ENCODE measurements at regions not wholly inside any gene's neighbourhood (a gene's known extent, or its start where the extent isn't known, plus 50 kb on each side); places are given as distances from the start of the nearest gene placed in this dataset.

DNA sequence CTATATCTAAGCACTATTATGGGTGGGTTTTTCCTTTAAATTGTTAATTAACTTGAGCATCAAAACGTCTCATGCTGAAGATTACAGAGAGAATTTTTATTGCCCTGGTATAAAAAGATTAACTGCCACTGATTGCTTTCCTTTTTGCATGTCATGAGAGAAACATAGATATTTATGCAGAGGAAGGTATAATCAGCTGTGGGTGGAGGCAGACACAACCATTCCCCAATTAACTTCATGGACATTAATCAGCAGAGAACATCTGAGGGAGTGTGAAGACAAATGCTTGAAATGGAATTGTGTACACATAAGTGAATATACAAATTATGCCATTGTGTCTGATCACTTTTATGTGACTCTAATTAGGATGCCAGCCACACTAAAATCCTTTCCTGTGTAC, 115.2 kb upstream of the CPHXL start:
- Mint-ChIP-seq H3K4me1 (no peaks in the 10 kb centered on the region), H3K27me3 (ENCODE audit: insufficient read depth, low read depth, poor library complexity) (peaks cover 37% of the 10 kb centered on the region), H3K36me3 (ENCODE audit: low read depth) (no peaks in the 10 kb centered on the region; the same call in 2 of the 3 replicates), H3K27ac (no peak overlapping the region), H3K9me3 (peaks cover 51% of the 10 kb centered on the region), H3K4me3 (no peak overlapping the region)
- no peak for ATAC-seq
- Histone ChIP-seq H3K4me2 (no peak overlapping the region), H3K9me2 (ENCODE audit: insufficient read depth) (no peaks in the 10 kb centered on the region), H3F3A (replicated peaks; ENCODE audit: low read depth) (no peaks in the 10 kb centered on the region), H3K4me1 (ENCODE audit: insufficient read depth) (no peaks in the 10 kb centered on the region), H3K27ac (ENCODE audit: low read depth) (no peak overlapping the region), H3K27me3 (ENCODE audit: insufficient read depth) (peaks cover 91% of the 10 kb centered on the region), H3K36me3 (ENCODE audit: insufficient read depth) (no peaks in the 10 kb centered on the region), H3K4me3 (no peak overlapping the region), H2AFZ (no peak overlapping the region), H4K20me1 (replicated peaks; ENCODE audit: insufficient read depth) (peaks cover 12% of the 10 kb centered on the region; the same call in 1 of the 2 replicates), H3K79me2 (replicated peaks; ENCODE audit: insufficient read depth) (no peaks in the 10 kb centered on the region)
- no peak for DNase-seq (ENCODE audit: low spot score)
- no peak for TF ChIP-seq STAT1 (IDR thresholded peaks at IDR 0.05; ENCODE audit: unreplicated experiment)
- no peak for TF ChIP-seq NANOG (IDR thresholded peaks at IDR 0.05; ENCODE audit: borderline replicate concordance)
- TF ChIP-seq CREB1 (CRISPR knock-in tag; IDR thresholded peaks at IDR 0.05; ENCODE audit: low read depth), result no peak
- TF ChIP-seq ZNF114 (CRISPR knock-in tag; IDR thresholded peaks at IDR 0.05), result no peak
- TF ChIP-seq EZH2 (IDR thresholded peaks at IDR 0.05; ENCODE audit: low read depth, unreplicated experiment), result no peak
- TF ChIP-seq JUNB (IDR thresholded peaks at IDR 0.05; ENCODE audit: unreplicated experiment), result no peak
- no peak for TF ChIP-seq POLR2AphosphoS5 (IDR thresholded peaks at IDR 0.05; ENCODE audit: low read depth)
- TF ChIP-seq, protein P1, sequence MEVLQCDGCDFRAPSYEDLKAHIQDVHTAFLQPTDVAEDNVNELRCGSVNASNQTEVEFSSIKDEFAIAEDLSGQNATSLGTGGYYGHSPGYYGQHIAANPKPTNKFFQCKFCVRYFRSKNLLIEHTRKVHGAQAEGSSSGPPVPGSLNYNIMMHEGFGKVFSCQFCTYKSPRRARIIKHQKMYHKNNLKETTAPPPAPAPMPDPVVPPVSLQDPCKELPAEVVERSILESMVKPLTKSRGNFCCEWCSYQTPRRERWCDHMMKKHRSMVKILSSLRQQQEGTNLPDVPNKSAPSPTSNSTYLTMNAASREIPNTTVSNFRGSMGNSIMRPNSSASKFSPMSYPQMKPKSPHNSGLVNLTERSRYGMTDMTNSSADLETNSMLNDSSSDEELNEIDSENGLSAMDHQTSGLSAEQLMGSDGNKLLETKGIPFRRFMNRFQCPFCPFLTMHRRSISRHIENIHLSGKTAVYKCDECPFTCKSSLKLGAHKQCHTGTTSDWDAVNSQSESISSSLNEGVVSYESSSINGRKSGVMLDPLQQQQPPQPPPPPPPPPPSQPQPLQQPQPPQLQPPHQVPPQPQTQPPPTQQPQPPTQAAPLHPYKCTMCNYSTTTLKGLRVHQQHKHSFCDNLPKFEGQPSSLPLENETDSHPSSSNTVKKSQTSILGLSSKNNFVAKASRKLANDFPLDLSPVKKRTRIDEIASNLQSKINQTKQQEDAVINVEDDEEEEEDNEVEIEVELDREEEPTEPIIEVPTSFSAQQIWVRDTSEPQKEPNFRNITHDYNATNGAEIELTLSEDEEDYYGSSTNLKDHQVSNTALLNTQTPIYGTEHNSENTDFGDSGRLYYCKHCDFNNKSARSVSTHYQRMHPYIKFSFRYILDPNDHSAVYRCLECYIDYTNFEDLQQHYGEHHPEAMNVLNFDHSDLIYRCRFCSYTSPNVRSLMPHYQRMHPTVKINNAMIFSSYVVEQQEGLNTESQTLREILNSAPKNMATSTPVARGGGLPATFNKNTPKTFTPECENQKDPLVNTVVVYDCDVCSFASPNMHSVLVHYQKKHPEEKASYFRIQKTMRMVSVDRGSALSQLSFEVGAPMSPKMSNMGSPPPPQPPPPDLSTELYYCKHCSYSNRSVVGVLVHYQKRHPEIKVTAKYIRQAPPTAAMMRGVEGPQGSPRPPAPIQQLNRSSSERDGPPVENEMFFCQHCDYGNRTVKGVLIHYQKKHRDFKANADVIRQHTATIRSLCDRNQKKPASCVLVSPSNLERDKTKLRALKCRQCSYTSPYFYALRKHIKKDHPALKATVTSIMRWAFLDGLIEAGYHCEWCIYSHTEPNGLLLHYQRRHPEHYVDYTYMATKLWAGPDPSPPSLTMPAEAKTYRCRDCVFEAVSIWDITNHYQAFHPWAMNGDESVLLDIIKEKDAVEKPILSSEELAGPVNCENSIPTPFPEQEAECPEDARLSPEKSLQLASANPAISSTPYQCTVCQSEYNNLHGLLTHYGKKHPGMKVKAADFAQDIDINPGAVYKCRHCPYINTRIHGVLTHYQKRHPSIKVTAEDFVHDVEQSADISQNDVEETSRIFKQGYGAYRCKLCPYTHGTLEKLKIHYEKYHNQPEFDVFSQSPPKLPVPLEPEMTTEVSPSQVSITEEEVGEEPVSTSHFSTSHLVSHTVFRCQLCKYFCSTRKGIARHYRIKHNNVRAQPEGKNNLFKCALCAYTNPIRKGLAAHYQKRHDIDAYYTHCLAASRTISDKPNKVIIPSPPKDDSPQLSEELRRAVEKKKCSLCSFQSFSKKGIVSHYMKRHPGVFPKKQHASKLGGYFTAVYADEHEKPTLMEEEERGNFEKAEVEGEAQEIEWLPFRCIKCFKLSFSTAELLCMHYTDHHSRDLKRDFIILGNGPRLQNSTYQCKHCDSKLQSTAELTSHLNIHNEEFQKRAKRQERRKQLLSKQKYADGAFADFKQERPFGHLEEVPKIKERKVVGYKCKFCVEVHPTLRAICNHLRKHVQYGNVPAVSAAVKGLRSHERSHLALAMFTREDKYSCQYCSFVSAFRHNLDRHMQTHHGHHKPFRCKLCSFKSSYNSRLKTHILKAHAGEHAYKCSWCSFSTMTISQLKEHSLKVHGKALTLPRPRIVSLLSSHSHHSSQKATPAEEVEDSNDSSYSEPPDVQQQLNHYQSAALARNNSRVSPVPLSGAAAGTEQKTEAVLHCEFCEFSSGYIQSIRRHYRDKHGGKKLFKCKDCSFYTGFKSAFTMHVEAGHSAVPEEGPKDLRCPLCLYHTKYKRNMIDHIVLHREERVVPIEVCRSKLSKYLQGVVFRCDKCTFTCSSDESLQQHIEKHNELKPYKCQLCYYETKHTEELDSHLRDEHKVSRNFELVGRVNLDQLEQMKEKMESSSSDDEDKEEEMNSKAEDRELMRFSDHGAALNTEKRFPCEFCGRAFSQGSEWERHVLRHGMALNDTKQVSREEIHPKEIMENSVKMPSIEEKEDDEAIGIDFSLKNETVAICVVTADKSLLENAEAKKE (CRISPR knock-in tag; IDR thresholded peaks at IDR 0.05), result no peak
- no peak for TF ChIP-seq ZNF331 (CRISPR knock-in tag; IDR thresholded peaks at IDR 0.05; ENCODE audit: low read depth)
- TF ChIP-seq, protein P2, sequence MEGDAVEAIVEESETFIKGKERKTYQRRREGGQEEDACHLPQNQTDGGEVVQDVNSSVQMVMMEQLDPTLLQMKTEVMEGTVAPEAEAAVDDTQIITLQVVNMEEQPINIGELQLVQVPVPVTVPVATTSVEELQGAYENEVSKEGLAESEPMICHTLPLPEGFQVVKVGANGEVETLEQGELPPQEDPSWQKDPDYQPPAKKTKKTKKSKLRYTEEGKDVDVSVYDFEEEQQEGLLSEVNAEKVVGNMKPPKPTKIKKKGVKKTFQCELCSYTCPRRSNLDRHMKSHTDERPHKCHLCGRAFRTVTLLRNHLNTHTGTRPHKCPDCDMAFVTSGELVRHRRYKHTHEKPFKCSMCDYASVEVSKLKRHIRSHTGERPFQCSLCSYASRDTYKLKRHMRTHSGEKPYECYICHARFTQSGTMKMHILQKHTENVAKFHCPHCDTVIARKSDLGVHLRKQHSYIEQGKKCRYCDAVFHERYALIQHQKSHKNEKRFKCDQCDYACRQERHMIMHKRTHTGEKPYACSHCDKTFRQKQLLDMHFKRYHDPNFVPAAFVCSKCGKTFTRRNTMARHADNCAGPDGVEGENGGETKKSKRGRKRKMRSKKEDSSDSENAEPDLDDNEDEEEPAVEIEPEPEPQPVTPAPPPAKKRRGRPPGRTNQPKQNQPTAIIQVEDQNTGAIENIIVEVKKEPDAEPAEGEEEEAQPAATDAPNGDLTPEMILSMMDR (conservative IDR thresholded peaks at IDR 0.05; ENCODE audit: low read depth in 2 of 2), result no peak
- TF ChIP-seq, protein P3, sequence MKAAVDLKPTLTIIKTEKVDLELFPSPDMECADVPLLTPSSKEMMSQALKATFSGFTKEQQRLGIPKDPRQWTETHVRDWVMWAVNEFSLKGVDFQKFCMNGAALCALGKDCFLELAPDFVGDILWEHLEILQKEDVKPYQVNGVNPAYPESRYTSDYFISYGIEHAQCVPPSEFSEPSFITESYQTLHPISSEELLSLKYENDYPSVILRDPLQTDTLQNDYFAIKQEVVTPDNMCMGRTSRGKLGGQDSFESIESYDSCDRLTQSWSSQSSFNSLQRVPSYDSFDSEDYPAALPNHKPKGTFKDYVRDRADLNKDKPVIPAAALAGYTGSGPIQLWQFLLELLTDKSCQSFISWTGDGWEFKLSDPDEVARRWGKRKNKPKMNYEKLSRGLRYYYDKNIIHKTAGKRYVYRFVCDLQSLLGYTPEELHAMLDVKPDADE (IDR thresholded peaks at IDR 0.05), result no peak
- TF ChIP-seq, protein P4, sequence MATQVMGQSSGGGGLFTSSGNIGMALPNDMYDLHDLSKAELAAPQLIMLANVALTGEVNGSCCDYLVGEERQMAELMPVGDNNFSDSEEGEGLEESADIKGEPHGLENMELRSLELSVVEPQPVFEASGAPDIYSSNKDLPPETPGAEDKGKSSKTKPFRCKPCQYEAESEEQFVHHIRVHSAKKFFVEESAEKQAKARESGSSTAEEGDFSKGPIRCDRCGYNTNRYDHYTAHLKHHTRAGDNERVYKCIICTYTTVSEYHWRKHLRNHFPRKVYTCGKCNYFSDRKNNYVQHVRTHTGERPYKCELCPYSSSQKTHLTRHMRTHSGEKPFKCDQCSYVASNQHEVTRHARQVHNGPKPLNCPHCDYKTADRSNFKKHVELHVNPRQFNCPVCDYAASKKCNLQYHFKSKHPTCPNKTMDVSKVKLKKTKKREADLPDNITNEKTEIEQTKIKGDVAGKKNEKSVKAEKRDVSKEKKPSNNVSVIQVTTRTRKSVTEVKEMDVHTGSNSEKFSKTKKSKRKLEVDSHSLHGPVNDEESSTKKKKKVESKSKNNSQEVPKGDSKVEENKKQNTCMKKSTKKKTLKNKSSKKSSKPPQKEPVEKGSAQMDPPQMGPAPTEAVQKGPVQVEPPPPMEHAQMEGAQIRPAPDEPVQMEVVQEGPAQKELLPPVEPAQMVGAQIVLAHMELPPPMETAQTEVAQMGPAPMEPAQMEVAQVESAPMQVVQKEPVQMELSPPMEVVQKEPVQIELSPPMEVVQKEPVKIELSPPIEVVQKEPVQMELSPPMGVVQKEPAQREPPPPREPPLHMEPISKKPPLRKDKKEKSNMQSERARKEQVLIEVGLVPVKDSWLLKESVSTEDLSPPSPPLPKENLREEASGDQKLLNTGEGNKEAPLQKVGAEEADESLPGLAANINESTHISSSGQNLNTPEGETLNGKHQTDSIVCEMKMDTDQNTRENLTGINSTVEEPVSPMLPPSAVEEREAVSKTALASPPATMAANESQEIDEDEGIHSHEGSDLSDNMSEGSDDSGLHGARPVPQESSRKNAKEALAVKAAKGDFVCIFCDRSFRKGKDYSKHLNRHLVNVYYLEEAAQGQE (IDR thresholded peaks at IDR 0.05; ENCODE audit: unreplicated experiment), result no peak
- no peak for TF ChIP-seq EZH2phosphoT487 (IDR thresholded peaks at IDR 0.05; ENCODE audit: unreplicated experiment)

All from GM23338 (cell line).